Karpas-422 (cell line): ENCODE measurements at regions not wholly inside any gene's neighbourhood (a gene's known extent, or its start where the extent isn't known, plus 50 kb on each side); places are given as distances from the start of the nearest gene placed in this dataset.

Experiments
- DNase-seq: peaks from one replicate; pipeline ENCODE4 v3.0.0-alpha.2; 2015
- H2AFZ ChIP-seq: fragments of 200-600 bp; sonication (generic); 2 replicates; pipeline ENCODE4 v1.6.1; 2014; ENCODE audit warnings: antibody characterized with exemption, low read length, mixed read lengths
- H3K27ac ChIP-seq: fragments of 200-600 bp; sonication (generic); 2 replicates; pipeline ENCODE4 v1.5.1; 2014; ENCODE audit warnings: mild to moderate bottlenecking, low read length, moderate library complexity
- H3K27me3 ChIP-seq: fragments of 200-600 bp; sonication (generic); 2 replicates; pipeline ENCODE4 v1.6.1; 2014; ENCODE audit warnings: low read length, mixed read lengths
- H3K36me3 ChIP-seq: fragments of 200-600 bp; sonication (generic); 2 replicates; pipeline ENCODE4 v1.6.1; 2014; ENCODE audit warnings: low read length, mixed read lengths; ENCODE audit not compliant: insufficient read depth
- H3K4me1 ChIP-seq: fragments of 200-600 bp; sonication (generic); 2 replicates; pipeline ENCODE4 v1.6.1; 2014; ENCODE audit warnings: mild to moderate bottlenecking, low read length, mixed read lengths
- H3K4me2 ChIP-seq: fragments of 200-600 bp; sonication (generic); 2 replicates; pipeline ENCODE4 v1.6.1; 2014; ENCODE audit warnings: low read length, low read depth, mild to moderate bottlenecking; ENCODE audit not compliant: poor library complexity, severe bottlenecking
- H3K4me3 ChIP-seq: fragments of 200-600 bp; sonication (generic); 2 replicates; pipeline ENCODE4 v1.5.1; 2014; ENCODE audit warnings: mild to moderate bottlenecking, antibody characterized with exemption, low read length, mixed read lengths
- H3K79me2 ChIP-seq: fragments of 200-600 bp; sonication (generic); 2 replicates; pipeline ENCODE4 v1.6.1; 2014; ENCODE audit warnings: mild to moderate bottlenecking, low read length, mixed read lengths
- H3K9ac ChIP-seq: fragments of 200-600 bp; sonication (generic); 2 replicates; pipeline ENCODE4 v1.6.0; 2014; ENCODE audit warnings: low read length
- H3K9me2 ChIP-seq: fragments of 200-600 bp; sonication (generic), shearing (Covaris generic); replicated peaks from 2 replicates; pipeline ENCODE4 v1.6.0; 2014; ENCODE audit warnings: mild to moderate bottlenecking, low read length, moderate library complexity; ENCODE audit not compliant: insufficient read depth
- H3K9me3 ChIP-seq: fragments of 300-700, 200-600 bp; sonication (generic); 2 replicates; pipeline ENCODE4 v1.6.1; 2014; ENCODE audit warnings: low read length, mixed read lengths
- H4K20me1 ChIP-seq: fragments of 200-600 bp; sonication (generic); 2 replicates; pipeline ENCODE4 v1.6.1; 2014; ENCODE audit warnings: mild to moderate bottlenecking, antibody characterized with exemption, low read length, low read depth; ENCODE audit not compliant: insufficient read depth

GRCh38 chr6:156131221-156131903 lies 645.8 kb upstream of the ARID1B start:
- no peak overlapping the region for H3K4me2 ChIP-seq
- no peak overlapping the region for H2AFZ ChIP-seq
- no peak overlapping the region for H3K27ac ChIP-seq

GRCh38 chr6:156126535-156126934 lies 650.6 kb upstream of the ARID1B start:
- Histone ChIP-seq H2AFZ (no peak overlapping the region), H3K27me3 (no peaks in the 10 kb centered on the region), H4K20me1 (no peaks in the 10 kb centered on the region), H3K27ac (no peak overlapping the region), H3K36me3 (no peaks in the 10 kb centered on the region), H3K9ac (no peak overlapping the region), H3K4me2 (no peak overlapping the region), H3K9me3 (no peaks in the 10 kb centered on the region), H3K4me1 (no peaks in the 10 kb centered on the region), H3K79me2 (no peaks in the 10 kb centered on the region), H3K4me3 (no peak overlapping the region), H3K9me2 (no peaks in the 10 kb centered on the region)
- no peak for DNase-seq

More at GRCh38 chr6:156131221-156131903, 645.8 kb upstream of the ARID1B start:
- no peak for DNase-seq
- H3K9ac ChIP-seq = no peak overlapping the region
- no peaks in the 10 kb centered on the region for H3K9me2 ChIP-seq
- no peaks in the 10 kb centered on the region for H3K4me1 ChIP-seq
- H3K36me3 ChIP-seq = no peaks in the 10 kb centered on the region
- H3K9me3 ChIP-seq = no peaks in the 10 kb centered on the region
- H3K27me3 ChIP-seq = no peaks in the 10 kb centered on the region
- no peak overlapping the region for H3K4me3 ChIP-seq
- no peaks in the 10 kb centered on the region for H4K20me1 ChIP-seq
- no peaks in the 10 kb centered on the region for H3K79me2 ChIP-seq

GRCh38 chr6:156125844-156126243 lies 651.3 kb upstream of the ARID1B start:
- Histone ChIP-seq H3K79me2 (no peaks in the 10 kb centered on the region), H3K27me3 (no peaks in the 10 kb centered on the region), H2AFZ (no peak overlapping the region), H3K9me2 (no peaks in the 10 kb centered on the region), H3K9ac (no peak overlapping the region), H4K20me1 (no peaks in the 10 kb centered on the region), H3K4me3 (no peak overlapping the region), H3K4me2 (no peak overlapping the region), H3K36me3 (no peaks in the 10 kb centered on the region), H3K4me1 (no peaks in the 10 kb centered on the region), H3K27ac (no peak overlapping the region), H3K9me3 (no peaks in the 10 kb centered on the region)
- no peak for DNase-seq

- DNase-seq = no peak
- Histone ChIP-seq H3K4me1 (no peaks in the 10 kb centered on the region), H3K36me3 (no peaks in the 10 kb centered on the region), H2AFZ (no peak overlapping the region), H3K79me2 (no peaks in the 10 kb centered on the region), H3K9me2 (no peaks in the 10 kb centered on the region), H3K4me3 (no peak overlapping the region), H3K4me2 (no peak overlapping the region), H3K9me3 (no peaks in the 10 kb centered on the region), H3K27ac (no peak overlapping the region), H4K20me1 (no peaks in the 10 kb centered on the region), H3K9ac (no peak overlapping the region), H3K27me3 (no peaks in the 10 kb centered on the region)
Measured at GRCh38 chr6:156123731-156124130, 653.4 kb upstream of the ARID1B start.

GRCh38 chr6:156121973-156122372 lies 655.2 kb upstream of the ARID1B start:
- no peaks in the 10 kb centered on the region for H3K9me3 ChIP-seq
- H3K4me3 ChIP-seq = no peak overlapping the region
- no peaks in the 10 kb centered on the region for H3K36me3 ChIP-seq
- no peaks in the 10 kb centered on the region for H3K79me2 ChIP-seq
- no peak overlapping the region for H3K4me2 ChIP-seq
- no peak for DNase-seq
- H3K4me1 ChIP-seq = no peaks in the 10 kb centered on the region
- H3K27me3 ChIP-seq = no peaks in the 10 kb centered on the region
- no peak overlapping the region for H3K27ac ChIP-seq
- H3K9ac ChIP-seq = no peak overlapping the region
- no peaks in the 10 kb centered on the region; the same call in 1 of the 2 replicates for H3K9me2 ChIP-seq
- H4K20me1 ChIP-seq = no peaks in the 10 kb centered on the region
- H2AFZ ChIP-seq = no peak overlapping the region

- H3K4me2 ChIP-seq = no peak overlapping the region
- H3K9me3 ChIP-seq = no peaks in the 10 kb centered on the region
- H4K20me1 ChIP-seq = no peaks in the 10 kb centered on the region
- no peaks in the 10 kb centered on the region; the same call in 1 of the 2 replicates for H3K9me2 ChIP-seq
- H3K4me3 ChIP-seq = no peak overlapping the region
- no peaks in the 10 kb centered on the region for H3K27me3 ChIP-seq
- H3K79me2 ChIP-seq = no peaks in the 10 kb centered on the region
- no peak overlapping the region for H2AFZ ChIP-seq
- no peak overlapping the region for H3K27ac ChIP-seq
- no peak for DNase-seq
- no peaks in the 10 kb centered on the region for H3K36me3 ChIP-seq
- no peaks in the 10 kb centered on the region for H3K4me1 ChIP-seq
- H3K9ac ChIP-seq = no peak overlapping the region
Measured at GRCh38 chr6:156114541-156114940, 658.9 kb upstream of the NOX3 start.

- Histone ChIP-seq H3K4me3 (no peak overlapping the region), H3K4me2 (no peak overlapping the region), H3K9me2 (no peaks in the 10 kb centered on the region; the same call in 1 of the 2 replicates), H3K79me2 (no peaks in the 10 kb centered on the region), H3K4me1 (no peaks in the 10 kb centered on the region), H3K36me3 (no peaks in the 10 kb centered on the region), H3K9me3 (no peaks in the 10 kb centered on the region), H2AFZ (no peak overlapping the region), H3K9ac (no peak overlapping the region), H4K20me1 (no peaks in the 10 kb centered on the region), H3K27me3 (no peaks in the 10 kb centered on the region), H3K27ac (no peak overlapping the region)
- DNase-seq = no peak
Measured at GRCh38 chr6:156113631-156114030, 658.0 kb upstream of the NOX3 start.

- Histone ChIP-seq H3K4me3 (no peak overlapping the region), H3K9me2 (no peaks in the 10 kb centered on the region), H4K20me1 (no peaks in the 10 kb centered on the region), H3K27me3 (no peaks in the 10 kb centered on the region), H3K36me3 (no peaks in the 10 kb centered on the region), H2AFZ (no peak overlapping the region), H3K9ac (no peak overlapping the region), H3K27ac (no peak overlapping the region), H3K4me1 (no peaks in the 10 kb centered on the region), H3K4me2 (no peak overlapping the region), H3K79me2 (no peaks in the 10 kb centered on the region), H3K9me3 (no peaks in the 10 kb centered on the region)
- DNase-seq = no peak
Measured at GRCh38 chr6:156111913-156112312, 656.3 kb upstream of the NOX3 start.
